Thoracic aorta (tissue), 2 donors: ENCODE measurements at regions not wholly inside any gene's neighbourhood (a gene's known extent, or its start where the extent isn't known, plus 50 kb on each side); places are given as distances from the start of the nearest gene placed in this dataset.

ENCODE experiments used
- ATAC-seq: fragments of 150-250 bp; one replicate; pipeline ENCODE4 v1.8.0; 2017; ENCODE audit warnings: low read depth; ENCODE audit not compliant: insufficient number of reproducible peaks, low FRiP score
- DNase-seq: peaks from one replicate; pipeline ENCODE4 v3.0.0-alpha.2; 2020; ENCODE audit warnings: low spot score
- H3K27ac ChIP-seq, 2 donors: fragments of 200-600 bp; sonication (generic); 1 replicate in 1 of 2; 2 replicates in 1 of 2; pipeline ENCODE4 v1.5.1; 2016; ENCODE audit warnings: mild to moderate bottlenecking in 2 of 2, moderate library complexity in 2 of 2
- H3K27me3 ChIP-seq: fragments of 200-600 bp; sonication (generic); replicated peaks from 2 replicates; pipeline ENCODE4 v1.6.0; 2016; ENCODE audit warnings: mild to moderate bottlenecking; ENCODE audit not compliant: insufficient read depth
- H3K36me3 ChIP-seq: fragments of 200-600 bp; sonication (generic); one replicate; pipeline ENCODE4 v1.5.1; 2016
- H3K4me1 ChIP-seq, 2 donors: fragments of 200-600 bp; sonication (generic); 1 replicate in 1 of 2; 2 replicates in 1 of 2; pipeline versions ENCODE4 v1.5.1 to v1.6.0; 2016; ENCODE audit warnings: low read depth in 2 of 2, mild to moderate bottlenecking in 1 of 2; ENCODE audit not compliant: control insufficient read depth in 1 of 2
- H3K4me3 ChIP-seq: fragments of 200-600 bp; sonication (generic); 2 replicates; pipeline ENCODE4 v1.5.1; 2016; ENCODE audit warnings: mild to moderate bottlenecking
- H3K9me3 ChIP-seq: fragments of 200-600 bp; sonication (generic); 2 replicates; pipeline ENCODE4 v1.5.1; 2016
- CTCF ChIP-seq: fragments of 200-600 bp; sonication (generic); IDR thresholded peaks from one replicate; pipeline ENCODE4 v1.5.1; 2019; ENCODE audit warnings: antibody characterized with exemption

- no peak overlapping the region for H3K27ac ChIP-seq
- H3K4me3 ChIP-seq = no peak overlapping the region
- no peaks in the 10 kb centered on the region for H3K36me3 ChIP-seq
- TF ChIP-seq CTCF = no peak
- H3K27me3 ChIP-seq = no peaks in the 10 kb centered on the region
- no peak for ATAC-seq
- H3K9me3 ChIP-seq = no peaks in the 10 kb centered on the region
- DNase-seq = no peak
- H3K4me1 ChIP-seq = peaks cover 7 to 13% of the 10 kb centered on the region in 2 donors
Observed at GRCh38 chr12:86729739-86730138, 473.5 kb upstream of the MGAT4C start.

- Histone ChIP-seq H3K4me1 (peaks cover 7 to 13% of the 10 kb centered on the region in 2 donors), H3K27me3 (no peaks in the 10 kb centered on the region), H3K36me3 (no peaks in the 10 kb centered on the region), H3K9me3 (no peaks in the 10 kb centered on the region), H3K27ac (no peak overlapping the region), H3K4me3 (no peak overlapping the region)
- ATAC-seq (no peak), DNase-seq (no peak)
- TF ChIP-seq CTCF = no peak
Observed at GRCh38 chr12:86727160-86727559, 471.0 kb upstream of the MGAT4C start.

GRCh38 chr12:86724716-86725115 lies 468.5 kb upstream of the MGAT4C start:
- no peaks in the 10 kb centered on the region for H3K27me3 ChIP-seq
- H3K36me3 ChIP-seq = no peaks in the 10 kb centered on the region
- H3K4me1 ChIP-seq = peaks cover 6 to 8% of the 10 kb centered on the region in 2 donors
- no peak overlapping the region for H3K27ac ChIP-seq
- H3K9me3 ChIP-seq = no peaks in the 10 kb centered on the region
- DNase-seq (no peak), ATAC-seq (no peak)
- no peak for TF ChIP-seq CTCF
- no peak overlapping the region for H3K4me3 ChIP-seq

- Histone ChIP-seq H3K4me1 (peaks cover 4 to 7% of the 10 kb centered on the region in 2 donors), H3K27me3 (no peaks in the 10 kb centered on the region), H3K36me3 (no peaks in the 10 kb centered on the region), H3K27ac (no peak overlapping the region), H3K4me3 (no peak overlapping the region), H3K9me3 (no peaks in the 10 kb centered on the region)
- ATAC-seq (no peak), DNase-seq (no peak)
- no peak for TF ChIP-seq CTCF
Observed at GRCh38 chr12:86723326-86723725, 467.1 kb upstream of the MGAT4C start.

GRCh38 chr12:86721713-86722397 lies 465.7 kb upstream of the MGAT4C start:
- Histone ChIP-seq H3K36me3 (no peaks in the 10 kb centered on the region), H3K4me3 (no peak overlapping the region), H3K27me3 (no peaks in the 10 kb centered on the region), H3K4me1 (peaks cover 0 to 2% of the 10 kb centered on the region in 2 donors), H3K9me3 (no peaks in the 10 kb centered on the region), H3K27ac (no peak overlapping the region)
- ATAC-seq (no peak), DNase-seq (no peak)
- TF ChIP-seq CTCF = no peak
